Naive thymus-derived CD4-positive, alpha-beta T cell (primary cell): ENCODE measurements at regions not wholly inside any gene's neighbourhood (a gene's known extent, or its start where the extent isn't known, plus 50 kb on each side); places are given as distances from the start of the nearest gene placed in this dataset.

Source experiments
- ATAC-seq: fragments of 150-1000 bp; cut with Tn5 transposase; 2 replicates; pipeline ENCODE4 v1.10.0; 2021; ENCODE audit warnings: mild to moderate bottlenecking, moderate library complexity
- CTCF ChIA-PET: fragments of 350-600 bp; sonication (Branson Sonifier 250); formaldehyde crosslinking; loops from one replicate; lab custom pipeline; 2021; ENCODE audit warnings: antibody characterized with exemption; lab: Charles Lee
- POLR2A ChIA-PET: fragments of 350-600 bp; sonication (Branson Sonifier 250); formaldehyde crosslinking; loops from one replicate; lab custom pipeline; 2021; ENCODE audit warnings: antibody characterized with exemption, inconsistent platforms; lab: Charles Lee
- DNase-seq, 9 donors: peaks; one replicate each; pipeline versions ENCODE4 v3.0.0 to v3.0.0-alpha.2; 2020 to 2022; ENCODE audit warnings: mixed read lengths in 1 of 9
- H3K27ac ChIP-seq: one replicate; pipeline ENCODE4 v1.7.0; 2013; ENCODE audit warnings: mild to moderate bottlenecking, low read depth, low read length, moderate library complexity
- H3K27me3 ChIP-seq, 2 donors: one replicate each; pipeline ENCODE4 v1.7.0; 2013; ENCODE audit warnings: low read length in 2 of 2, mild to moderate bottlenecking in 2 of 2, moderate library complexity in 2 of 2; ENCODE audit not compliant: control insufficient read depth in 2 of 2, insufficient read depth in 2 of 2
- H3K36me3 ChIP-seq, 3 experiments: 1 replicate in 2 of 3; 2 replicates in 1 of 3; pipeline ENCODE4 v1.7.0; 2013; ENCODE audit warnings: low read length in 3 of 3, mild to moderate bottlenecking in 3 of 3, moderate library complexity in 1 of 3; ENCODE audit not compliant: insufficient read depth in 3 of 3, control insufficient read depth in 2 of 3
- H3K4me1 ChIP-seq, 2 donors: one replicate each; pipeline ENCODE4 v1.7.0; 2013; ENCODE audit warnings: low read length in 2 of 2, mild to moderate bottlenecking in 2 of 2, moderate library complexity in 1 of 2; ENCODE audit not compliant: control insufficient read depth in 2 of 2, insufficient read depth in 2 of 2
- H3K4me3 ChIP-seq: 2 replicates; pipeline ENCODE4 v1.7.0; 2013; ENCODE audit warnings: mild to moderate bottlenecking, low read length
- H3K9me3 ChIP-seq, 3 experiments: 1 replicate in 2 of 3; 2 replicates in 1 of 3; pipeline ENCODE4 v1.7.0; 2013; ENCODE audit warnings: low read length in 3 of 3; ENCODE audit not compliant: control insufficient read depth in 2 of 3
- H3K27ac Mint-ChIP-seq, 9 donors: one replicate each; pipeline ENCODE4 v1.8.0; 2020 to 2022; ENCODE audit warnings: mixed read lengths in 9 of 9, mild to moderate bottlenecking in 8 of 9, moderate library complexity in 5 of 9, inconsistent platforms in 2 of 9
- H3K27me3 Mint-ChIP-seq, 5 donors: one replicate each; pipeline ENCODE4 v1.8.0; 2021 to 2022; ENCODE audit warnings: mixed read lengths in 5 of 5, mild to moderate bottlenecking in 1 of 5
- H3K36me3 Mint-ChIP-seq, 5 donors: one replicate each; pipeline ENCODE4 v1.8.0; 2020 to 2022; ENCODE audit warnings: mixed read lengths in 5 of 5, mild to moderate bottlenecking in 3 of 5, inconsistent platforms in 1 of 5
- H3K4me1 Mint-ChIP-seq, 7 donors: one replicate each; pipeline ENCODE4 v1.8.0; 2020 to 2022; ENCODE audit warnings: mixed read lengths in 7 of 7, mild to moderate bottlenecking in 3 of 7, inconsistent platforms in 1 of 7
- H3K4me3 Mint-ChIP-seq, 10 donors: one replicate each; pipeline ENCODE4 v1.8.0; 2020 to 2022; ENCODE audit warnings: mild to moderate bottlenecking in 10 of 10, mixed read lengths in 10 of 10, moderate library complexity in 6 of 10, inconsistent platforms in 2 of 10
- H3K9me3 Mint-ChIP-seq, 11 donors: one replicate each; pipeline ENCODE4 v1.8.0; 2020 to 2022; ENCODE audit warnings: mixed read lengths in 11 of 11, mild to moderate bottlenecking in 4 of 11, inconsistent platforms in 1 of 11, moderate library complexity in 1 of 11
- intact Hi-C, 2 donors: fragments of 100-400 bp; cut with micrococcal nuclease; formaldehyde crosslinking; loops; one replicate each; pipeline ENCODE4 v1.15.1; 2023

- no peaks in the 10 kb centered on the region for H3K4me1 ChIP-seq
- no peaks in the 10 kb centered on the region for H3K36me3 ChIP-seq
- Mint-ChIP-seq H3K4me3 (no peak overlapping the region), H3K9me3 (peaks cover 0 to 7% (median 0%) of the 10 kb centered on the region in 11 donors), H3K27me3 (peaks cover 0 to 16% (median 2%) of the 10 kb centered on the region in 5 donors), H3K36me3 (no peaks in the 10 kb centered on the region), H3K27ac (no peak overlapping the region), H3K4me1 (no peaks in the 10 kb centered on the region)
- H3K9me3 ChIP-seq = no peaks in the 10 kb centered on the region
- no peak for DNase-seq
- ChIA-PET CTCF (no interaction called here), POLR2A (no interaction called here)
- intact Hi-C loops = no loop called here
- H3K27me3 ChIP-seq = no peaks in the 10 kb centered on the region
- no peak overlapping the region for H3K27ac ChIP-seq
- no peak overlapping the region for H3K4me3 ChIP-seq
- no peak for ATAC-seq
Measured at GRCh38 chr2:53473775-53474311, 293.8 kb upstream of the CHAC2 start.

- Histone ChIP-seq H3K4me1 (no peaks in the 10 kb centered on the region), H3K9me3 (no peaks in the 10 kb centered on the region), H3K27ac (no peak overlapping the region), H3K36me3 (no peaks in the 10 kb centered on the region), H3K4me3 (no peak overlapping the region), H3K27me3 (no peaks in the 10 kb centered on the region)
- Mint-ChIP-seq H3K4me3 (no peak overlapping the region), H3K9me3 (peaks cover 0 to 7% (median 0%) of the 10 kb centered on the region in 11 donors), H3K27me3 (peaks cover 0 to 16% (median 2%) of the 10 kb centered on the region in 5 donors), H3K36me3 (no peaks in the 10 kb centered on the region), H3K4me1 (no peaks in the 10 kb centered on the region), H3K27ac (no peak overlapping the region)
- DNase-seq (no peak), ATAC-seq (no peak)
- intact Hi-C loops = no loop called here
- POLR2A ChIA-PET = no interaction called here
- CTCF ChIA-PET = no interaction called here
Measured at GRCh38 chr2:53473236-53473635, 294.4 kb upstream of the CHAC2 start.

GRCh38 chr2:53467467-53468180 is 300.0 kb upstream of the CHAC2 start:
- H3K27me3 Mint-ChIP-seq = peaks cover 0 to 16% (median 8%) of the 10 kb centered on the region in 5 donors
- H3K4me1 Mint-ChIP-seq = no peaks in the 10 kb centered on the region
- peaks cover 0 to 4% (median 0%) of the 10 kb centered on the region in 11 donors for H3K9me3 Mint-ChIP-seq
- Histone ChIP-seq H3K27ac (no peak overlapping the region), H3K36me3 (no peaks in the 10 kb centered on the region), H3K4me3 (no peak overlapping the region), H3K4me1 (no peaks in the 10 kb centered on the region), H3K9me3 (no peaks in the 10 kb centered on the region), H3K27me3 (no peaks in the 10 kb centered on the region)
- ChIA-PET POLR2A (no interaction called here), CTCF (no interaction called here)
- no peak overlapping the region for H3K4me3 Mint-ChIP-seq
- DNase-seq (no peak), ATAC-seq (no peak)
- intact Hi-C loops = no loop called here
- H3K36me3 Mint-ChIP-seq = no peaks in the 10 kb centered on the region
- no peak overlapping the region for H3K27ac Mint-ChIP-seq

DNA sequence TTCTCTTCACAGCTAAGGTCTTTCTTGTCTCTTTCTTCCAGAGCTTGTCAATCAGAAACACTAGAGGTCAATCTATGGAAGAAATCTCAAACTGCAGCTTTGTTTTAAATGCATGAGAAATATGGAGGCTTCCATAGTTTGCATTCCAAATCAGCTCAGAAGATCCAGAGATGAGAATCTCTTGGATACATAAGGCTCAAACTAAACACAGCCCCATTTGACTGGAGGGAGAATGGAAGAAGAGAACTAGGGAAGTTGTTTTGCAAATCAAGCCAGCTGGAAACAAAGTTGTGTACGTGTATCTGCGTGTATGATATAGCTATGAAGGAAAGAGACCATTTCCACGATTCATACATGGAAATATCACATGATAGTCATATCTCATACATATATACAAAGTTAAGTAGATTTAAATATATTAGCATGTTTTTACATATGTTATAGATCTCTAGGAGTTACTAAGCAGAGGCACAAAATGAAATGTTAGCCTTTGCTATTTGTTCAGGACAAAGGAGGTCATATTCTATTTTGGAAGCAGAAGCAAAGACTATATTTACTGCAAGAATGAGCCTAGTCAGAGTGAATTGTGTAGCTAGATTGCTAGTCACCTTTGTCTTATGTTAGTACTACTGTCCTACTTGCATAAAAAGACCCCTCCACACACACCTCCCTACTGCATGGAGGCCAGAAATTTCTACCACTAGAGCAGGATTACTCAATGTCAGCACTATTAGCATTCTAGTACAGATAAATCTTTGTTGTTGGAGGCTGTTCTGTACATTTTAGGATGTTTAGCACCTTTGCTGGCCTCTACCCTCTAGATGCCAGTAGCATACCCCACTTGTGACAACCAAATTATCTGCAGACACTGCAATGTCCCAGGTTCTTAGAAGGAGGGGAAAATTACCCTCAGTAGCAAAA is 303.5 kb upstream of the CHAC2 start:
- Histone ChIP-seq H3K4me1 (no peaks in the 10 kb centered on the region), H3K27me3 (no peaks in the 10 kb centered on the region), H3K36me3 (no peaks in the 10 kb centered on the region), H3K27ac (no peak overlapping the region), H3K4me3 (no peak overlapping the region), H3K9me3 (no peaks in the 10 kb centered on the region)
- no peak for ATAC-seq
- DNase-seq = no peak
- H3K4me1 Mint-ChIP-seq = no peaks in the 10 kb centered on the region
- intact Hi-C loops = no loop called here
- H3K27me3 Mint-ChIP-seq = peaks cover 0 to 15% (median 8%) of the 10 kb centered on the region in 5 donors
- no peaks in the 10 kb centered on the region for H3K36me3 Mint-ChIP-seq
- CTCF ChIA-PET = no interaction called here
- H3K4me3 Mint-ChIP-seq = no peak overlapping the region
- peaks cover 0 to 4% (median 0%) of the 10 kb centered on the region in 11 donors for H3K9me3 Mint-ChIP-seq
- POLR2A ChIA-PET = no interaction called here
- no peak overlapping the region for H3K27ac Mint-ChIP-seq

DNA sequence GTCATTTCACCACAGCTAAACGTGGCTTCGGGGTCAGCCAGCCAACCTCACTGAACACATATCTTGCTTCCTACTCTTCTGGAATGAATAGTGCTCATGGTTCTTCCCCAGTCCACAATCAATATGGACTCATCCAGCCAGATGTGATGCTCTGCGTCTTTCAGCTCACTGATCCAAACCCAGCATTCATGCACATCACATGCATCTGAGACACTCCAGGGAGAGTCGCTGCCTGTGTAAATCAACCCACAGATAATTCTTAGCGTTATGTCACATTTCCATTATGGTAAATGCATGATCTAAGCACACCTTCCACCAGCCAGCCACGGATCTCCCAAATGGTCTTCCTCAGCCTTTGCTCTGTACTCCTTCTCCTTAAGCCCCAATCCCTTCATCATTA is 306.7 kb upstream of the CHAC2 start:
- Mint-ChIP-seq H3K4me1 (no peaks in the 10 kb centered on the region), H3K27ac (no peak overlapping the region), H3K4me3 (no peak overlapping the region), H3K36me3 (no peaks in the 10 kb centered on the region), H3K9me3 (peaks cover 0 to 4% (median 0%) of the 10 kb centered on the region in 11 donors), H3K27me3 (peaks cover 0 to 8% (median 7%) of the 10 kb centered on the region in 5 donors)
- Histone ChIP-seq H3K9me3 (no peaks in the 10 kb centered on the region), H3K4me3 (no peak overlapping the region), H3K27ac (no peak overlapping the region), H3K36me3 (no peaks in the 10 kb centered on the region), H3K27me3 (no peaks in the 10 kb centered on the region), H3K4me1 (no peaks in the 10 kb centered on the region)
- intact Hi-C loops = no loop called here
- ATAC-seq (no peak), DNase-seq (no peak)
- ChIA-PET CTCF (no interaction called here), POLR2A (no interaction called here)

DNA sequence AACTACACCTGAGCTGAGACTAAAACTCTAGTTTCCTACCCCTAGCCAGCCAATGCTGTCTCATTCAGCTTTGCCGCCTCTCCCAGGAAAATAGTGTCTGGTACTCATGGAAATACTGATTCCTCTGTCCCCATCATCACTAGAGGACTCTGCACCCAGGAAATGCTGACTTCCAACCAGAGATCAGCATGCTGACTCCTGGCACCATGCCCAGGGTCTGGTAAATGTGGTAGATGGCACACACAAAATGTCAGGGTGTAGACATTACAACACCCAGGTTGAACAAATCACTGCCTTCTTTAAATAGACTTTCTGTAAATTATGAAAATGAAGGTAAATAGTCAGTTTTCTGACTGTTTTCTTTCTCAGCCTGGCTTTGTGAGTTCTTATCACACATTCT is 307.3 kb upstream of the CHAC2 start:
- H3K9me3 Mint-ChIP-seq = peaks cover 0 to 4% (median 0%) of the 10 kb centered on the region in 11 donors
- Histone ChIP-seq H3K4me1 (no peaks in the 10 kb centered on the region), H3K27me3 (no peaks in the 10 kb centered on the region), H3K4me3 (no peak overlapping the region), H3K36me3 (no peaks in the 10 kb centered on the region), H3K27ac (no peak overlapping the region), H3K9me3 (no peaks in the 10 kb centered on the region)
- ATAC-seq (no peak), DNase-seq (no peak)
- H3K27me3 Mint-ChIP-seq = peaks cover 0 to 8% (median 2%) of the 10 kb centered on the region in 5 donors
- no peaks in the 10 kb centered on the region for H3K4me1 Mint-ChIP-seq
- POLR2A ChIA-PET = no interaction called here
- H3K27ac Mint-ChIP-seq = no peak overlapping the region
- intact Hi-C loops = no loop called here
- H3K36me3 Mint-ChIP-seq = no peaks in the 10 kb centered on the region
- no peak overlapping the region for H3K4me3 Mint-ChIP-seq
- CTCF ChIA-PET = no interaction called here
